ENCODE measurements at regions not wholly inside any gene's neighbourhood (a gene's known extent, or its start where the extent isn't known, plus 50 kb on each side); places are given as distances from the start of the nearest gene placed in this dataset.

DNA sequence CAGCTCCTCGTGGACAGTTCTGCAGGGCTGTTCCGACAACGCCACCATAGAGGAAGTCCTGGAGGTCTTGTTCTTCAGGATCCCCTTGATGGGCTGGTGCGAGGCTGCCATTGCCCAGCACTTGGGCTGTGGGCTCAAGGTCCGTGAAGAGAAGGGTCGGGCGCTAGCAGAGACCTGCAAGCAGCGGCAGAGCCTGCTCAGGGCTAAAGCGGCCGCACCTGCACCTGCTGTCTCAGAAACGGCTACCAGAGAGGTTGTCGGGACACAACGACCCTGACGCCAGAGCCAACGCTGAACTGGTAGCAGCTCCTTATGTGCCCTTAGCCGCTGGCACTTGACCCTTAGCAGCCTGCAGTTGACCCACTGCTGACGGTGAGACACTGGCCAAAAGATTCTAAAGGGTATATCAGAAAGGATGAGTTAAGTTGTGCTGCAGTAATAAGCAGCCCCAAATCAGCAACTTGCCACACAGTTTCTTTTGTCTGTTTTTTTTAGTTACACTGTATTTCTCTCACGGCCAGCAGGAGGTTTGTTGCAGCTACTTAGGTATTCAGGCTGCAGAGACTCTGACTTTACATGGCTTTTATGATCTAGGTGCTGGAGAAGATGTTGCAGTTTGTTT is 55.5 kb upstream of the ST6GAL2 start:
- no peak for DNase-seq (ENCODE audit: low spot score in 2 of 2)
- TF ChIP-seq, protein P1, sequence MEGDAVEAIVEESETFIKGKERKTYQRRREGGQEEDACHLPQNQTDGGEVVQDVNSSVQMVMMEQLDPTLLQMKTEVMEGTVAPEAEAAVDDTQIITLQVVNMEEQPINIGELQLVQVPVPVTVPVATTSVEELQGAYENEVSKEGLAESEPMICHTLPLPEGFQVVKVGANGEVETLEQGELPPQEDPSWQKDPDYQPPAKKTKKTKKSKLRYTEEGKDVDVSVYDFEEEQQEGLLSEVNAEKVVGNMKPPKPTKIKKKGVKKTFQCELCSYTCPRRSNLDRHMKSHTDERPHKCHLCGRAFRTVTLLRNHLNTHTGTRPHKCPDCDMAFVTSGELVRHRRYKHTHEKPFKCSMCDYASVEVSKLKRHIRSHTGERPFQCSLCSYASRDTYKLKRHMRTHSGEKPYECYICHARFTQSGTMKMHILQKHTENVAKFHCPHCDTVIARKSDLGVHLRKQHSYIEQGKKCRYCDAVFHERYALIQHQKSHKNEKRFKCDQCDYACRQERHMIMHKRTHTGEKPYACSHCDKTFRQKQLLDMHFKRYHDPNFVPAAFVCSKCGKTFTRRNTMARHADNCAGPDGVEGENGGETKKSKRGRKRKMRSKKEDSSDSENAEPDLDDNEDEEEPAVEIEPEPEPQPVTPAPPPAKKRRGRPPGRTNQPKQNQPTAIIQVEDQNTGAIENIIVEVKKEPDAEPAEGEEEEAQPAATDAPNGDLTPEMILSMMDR (IDR thresholded peaks at IDR 0.05) = no peak

DNA sequence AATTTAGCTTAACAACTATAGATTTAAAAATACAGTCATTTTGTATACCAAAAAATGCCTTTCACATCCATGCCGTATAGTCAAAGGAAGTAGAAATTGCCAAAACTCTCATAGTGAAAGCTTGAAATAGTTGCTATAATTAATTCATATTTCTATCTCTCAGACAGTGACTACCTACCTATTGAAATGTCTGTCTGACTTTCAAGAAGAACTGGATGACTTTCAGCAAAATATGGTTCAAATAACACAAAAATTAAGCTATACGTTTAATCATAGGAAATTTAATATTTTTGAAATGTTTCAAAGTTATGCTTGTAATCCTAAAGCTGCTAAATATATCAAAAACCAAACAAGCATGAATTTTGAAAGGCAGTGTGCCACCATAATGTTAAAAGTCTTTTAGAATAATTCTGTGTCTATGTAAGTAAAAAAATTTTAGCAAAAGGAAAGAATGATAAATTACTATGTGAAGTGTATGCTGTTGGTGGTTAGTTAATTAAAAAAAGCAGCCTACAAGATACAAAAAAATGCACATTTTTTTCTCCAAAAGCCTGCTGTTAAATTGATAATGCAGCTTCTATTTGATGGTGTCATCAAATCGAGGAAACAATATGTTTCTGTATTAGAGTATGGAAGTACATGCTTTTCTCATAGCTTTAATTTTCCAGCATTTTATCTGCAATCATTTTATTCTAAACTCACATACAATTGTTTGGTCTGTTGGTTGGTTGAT is 57.7 kb upstream of the ST6GAL2 start:
- H3K36me3 ChIP-seq = no peaks in the 10 kb centered on the region
- intact Hi-C loops (cut with DNase I) = no loop called here
- H3K4me1 ChIP-seq = no peaks in the 10 kb centered on the region
- DNase-seq (ENCODE audit: low spot score in 2 of 2) = no peak
- no peaks in the 10 kb centered on the region for H3K27me3 ChIP-seq
- no peaks in the 10 kb centered on the region for H3K9me3 ChIP-seq
- H3K4me3 ChIP-seq = no peak overlapping the region
- TF ChIP-seq, protein P1 (IDR thresholded peaks at IDR 0.05) = no peak
- H3K27ac ChIP-seq = no peak overlapping the region

More for the DNA sequence above, 55.5 kb upstream of the ST6GAL2 start:
- no peaks in the 10 kb centered on the region for H3K4me1 ChIP-seq
- H3K9me3 ChIP-seq = no peaks in the 10 kb centered on the region
- H3K4me3 ChIP-seq = no peak overlapping the region
- H3K36me3 ChIP-seq = no peaks in the 10 kb centered on the region
- no peaks in the 10 kb centered on the region for H3K27me3 ChIP-seq
- intact Hi-C loops (cut with DNase I) = no loop called here
- H3K27ac ChIP-seq = no peak overlapping the region

DNA sequence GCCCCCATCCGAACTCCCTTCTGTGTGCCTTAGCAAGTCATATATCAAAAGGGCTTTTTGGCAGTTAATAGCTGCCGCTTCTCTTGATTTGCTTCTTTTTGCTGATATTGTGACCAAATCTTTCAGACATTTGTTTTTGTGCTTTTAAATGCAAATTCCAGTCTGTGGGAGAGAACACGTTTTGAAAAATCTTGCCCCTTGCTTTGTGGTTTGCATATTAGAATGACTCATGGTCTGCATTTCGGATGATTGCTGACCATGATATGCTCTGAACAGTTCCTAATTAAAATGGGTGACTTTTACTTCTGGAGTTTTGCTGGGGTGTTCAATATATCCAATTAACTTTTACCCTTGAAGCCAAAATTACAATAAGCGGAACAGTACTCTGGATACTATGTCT is 58.2 kb upstream of the ST6GAL2 start:
- Histone ChIP-seq H3K4me1 (no peaks in the 10 kb centered on the region), H3K36me3 (no peaks in the 10 kb centered on the region), H3K9me3 (no peaks in the 10 kb centered on the region), H3K27ac (no peak overlapping the region), H3K27me3 (no peaks in the 10 kb centered on the region), H3K4me3 (no peak overlapping the region)
- intact Hi-C loops (cut with DNase I) = no loop called here
- TF ChIP-seq, protein P1 (IDR thresholded peaks at IDR 0.05) = no peak
- no peak for DNase-seq (ENCODE audit: low spot score in 2 of 2)

DNA sequence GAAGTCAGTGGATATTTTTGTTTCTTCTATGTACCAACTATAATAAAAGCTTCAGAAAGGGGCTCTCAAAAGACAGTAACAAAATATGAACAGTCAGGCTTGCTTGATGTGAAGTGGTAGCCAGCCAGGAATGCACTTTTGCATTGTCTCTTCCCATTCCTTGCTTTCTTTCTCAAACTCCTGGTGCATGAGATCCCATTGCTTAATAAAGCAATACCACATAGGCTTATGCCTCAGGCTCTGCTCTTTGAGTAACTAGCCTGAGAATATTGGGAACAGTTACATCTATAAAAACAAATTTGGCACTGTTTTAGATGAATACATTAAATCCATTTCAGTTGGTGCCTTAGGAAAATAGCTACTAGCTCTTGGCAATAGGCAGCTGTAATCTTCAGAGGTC is 62.6 kb upstream of the ST6GAL2 start:
- intact Hi-C loops (cut with DNase I) = no loop called here
- no peaks in the 10 kb centered on the region for H3K36me3 ChIP-seq
- TF ChIP-seq, protein P1 (IDR thresholded peaks at IDR 0.05) = no peak

DNA sequence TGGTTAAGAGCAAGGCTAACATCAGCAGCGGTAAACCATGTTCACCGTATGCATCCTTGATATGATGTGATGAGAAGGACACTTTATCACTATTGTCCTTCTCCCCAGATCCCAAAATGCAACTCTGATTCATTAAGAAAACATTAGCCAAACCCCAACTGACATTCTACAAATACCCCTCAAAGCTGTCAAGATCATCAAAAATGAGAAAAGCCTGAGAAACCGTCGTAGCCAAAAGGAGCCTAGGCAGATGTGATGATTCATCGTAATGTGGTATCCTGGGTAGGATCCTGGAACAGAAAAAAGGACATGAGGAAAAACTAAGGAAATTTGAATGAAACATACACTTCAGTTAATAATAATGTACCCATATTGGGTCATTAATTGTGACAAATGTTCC is 67.3 kb upstream of the ST6GAL2 start:
- H3K27me3 ChIP-seq = no peaks in the 10 kb centered on the region
- TF ChIP-seq, protein P1 (IDR thresholded peaks at IDR 0.05) = no peak
- no peaks in the 10 kb centered on the region for H3K9me3 ChIP-seq
- intact Hi-C loops (cut with DNase I) = loop anchor here (5.0 kb wide), 1 partner anchor 44 kb away; no protein-coding TSS in a partner anchor
- H3K4me3 ChIP-seq = no peak overlapping the region
- no peak for DNase-seq (ENCODE audit: low spot score in 2 of 2)
- H3K27ac ChIP-seq = no peak overlapping the region
- H3K36me3 ChIP-seq = no peaks in the 10 kb centered on the region
- H3K4me1 ChIP-seq = peaks cover 0 to 3% of the 10 kb centered on the region in 2 donors

More for the DNA sequence above, 62.6 kb upstream of the ST6GAL2 start:
- Histone ChIP-seq H3K4me3 (no peak overlapping the region), H3K27ac (no peak overlapping the region), H3K4me1 (no peaks in the 10 kb centered on the region), H3K27me3 (no peaks in the 10 kb centered on the region), H3K9me3 (no peaks in the 10 kb centered on the region)
- no peak for DNase-seq (ENCODE audit: low spot score in 2 of 2)
